ENCODE measurements at regions not wholly inside any gene's neighbourhood (a gene's known extent, or its start where the extent isn't known, plus 50 kb on each side); places are given as distances from the start of the nearest gene placed in this dataset.
"Not testable (repeated sequence)": the region's sequence is repeated elsewhere in the genome, so short reads cannot be mapped to it uniquely, and the experiment has no call there.

- 83% methylated on average over 1 of the region's 1 CpG for WGBS (ENCODE audit: insufficient coverage)
- DNase-seq: no peak
- H4K20me1 ChIP-seq (ENCODE audit: control insufficient read depth, insufficient read depth, low read length, poor library complexity, severe bottlenecking): no peaks in the 10 kb centered on the region
- intact Hi-C loops (cut with micrococcal nuclease): no loop called here
- no peak overlapping the region for H3K4me3 ChIP-seq (ENCODE audit: control extremely low read depth in 1 of 5, extremely low read depth in 1 of 5, insufficient read depth in 1 of 5, low read depth in 2 of 5, low read length in 4 of 5)
- no peak overlapping the region for H2AFZ ChIP-seq (ENCODE audit: insufficient read depth, low read depth, low read length, poor library complexity, severe bottlenecking)
- no peak overlapping the region for H3K4me2 ChIP-seq (replicated peaks; ENCODE audit: low read depth, low read length, poor library complexity, severe bottlenecking)
- Mint-ChIP-seq H3K4me3 (no peak overlapping the region), H3K9me3 (ENCODE audit: insufficient read depth) (peaks cover 5% of the 10 kb centered on the region), H3K27ac (no peak overlapping the region), H3K27me3 (no peaks in the 10 kb centered on the region), H3K4me1 (no peaks in the 10 kb centered on the region)
- no peaks in the 10 kb centered on the region for H3K4me1 ChIP-seq (ENCODE audit: control insufficient read depth in 2 of 2, insufficient read depth in 2 of 2, low read length in 2 of 2)
- CTCF ChIA-PET: no interaction called here
- ATAC-seq (ENCODE audit: low read depth): no peak
- no peaks in the 10 kb centered on the region for H3K36me3 ChIP-seq (replicated peaks in 1 of 2; ENCODE audit: control extremely low read depth in 1 of 2, control insufficient read depth in 1 of 2, extremely low read depth in 1 of 2, insufficient read depth in 2 of 2, low read length in 1 of 2)
- H3K79me2 ChIP-seq (ENCODE audit: control insufficient read depth, insufficient read depth, low read length): no peaks in the 10 kb centered on the region
- no peak for TF ChIP-seq EZH2 (IDR thresholded peaks at IDR 0.05; ENCODE audit: borderline replicate concordance, insufficient read depth, low read depth, low read length, poor library complexity, severe bottlenecking)
- H3K27me3 ChIP-seq (replicated peaks in 1 of 4; ENCODE audit: control extremely low read depth in 1 of 4, control insufficient read depth in 3 of 4, insufficient read depth in 4 of 4, low read length in 3 of 4): no peaks in the 10 kb centered on the region
- H3K9me3 ChIP-seq (ENCODE audit: control extremely low read depth in 1 of 3, control insufficient read depth in 2 of 3, insufficient read depth in 1 of 3, low read length in 2 of 3): peaks cover 0 to 5% (median 0%) of the 10 kb centered on the region in 3 donors
- H3K27ac ChIP-seq (ENCODE audit: low read length in 2 of 2): no peak overlapping the region
- POLR2A ChIA-PET: no interaction called here
- no peak overlapping the region for H3K9ac ChIP-seq (ENCODE audit: low read length)
Measured at GRCh38 chr20:54914995-54915394, 439.6 kb downstream of the DOK5 start.

GRCh38 chr20:54909702-54910101, 434.3 kb downstream of the DOK5 start:
- ChIA-PET POLR2A (no interaction called here), CTCF (no interaction called here)
- intact Hi-C loops (cut with micrococcal nuclease): no loop called here
- Mint-ChIP-seq H3K4me1 (no peaks in the 10 kb centered on the region), H3K9me3 (ENCODE audit: insufficient read depth) (peaks cover 8% of the 10 kb centered on the region), H3K27me3 (no peaks in the 10 kb centered on the region), H3K4me3 (no peak overlapping the region), H3K27ac (no peak overlapping the region)
- ATAC-seq (ENCODE audit: low read depth): no peak
- Histone ChIP-seq H3K27me3 (replicated peaks in 1 of 4; ENCODE audit: control extremely low read depth in 1 of 4, control insufficient read depth in 3 of 4, insufficient read depth in 4 of 4, low read length in 3 of 4) (no peaks in the 10 kb centered on the region), H4K20me1 (ENCODE audit: control insufficient read depth, insufficient read depth, low read length, poor library complexity, severe bottlenecking) (no peaks in the 10 kb centered on the region), H3K36me3 (replicated peaks in 1 of 2; ENCODE audit: control extremely low read depth in 1 of 2, control insufficient read depth in 1 of 2, extremely low read depth in 1 of 2, insufficient read depth in 2 of 2, low read length in 1 of 2) (no peaks in the 10 kb centered on the region), H3K79me2 (ENCODE audit: control insufficient read depth, insufficient read depth, low read length) (no peaks in the 10 kb centered on the region), H3K4me2 (replicated peaks; ENCODE audit: low read depth, low read length, poor library complexity, severe bottlenecking) (no peak overlapping the region), H3K9ac (ENCODE audit: low read length) (no peak overlapping the region), H3K4me3 (ENCODE audit: control extremely low read depth in 1 of 5, extremely low read depth in 1 of 5, insufficient read depth in 1 of 5, low read depth in 2 of 5, low read length in 4 of 5) (no peak overlapping the region), H3K27ac (ENCODE audit: low read length in 2 of 2) (no peak overlapping the region), H3K9me3 (ENCODE audit: control extremely low read depth in 1 of 3, control insufficient read depth in 2 of 3, insufficient read depth in 1 of 3, low read length in 2 of 3) (peaks cover 0 to 8% (median 2%) of the 10 kb centered on the region in 3 donors), H2AFZ (ENCODE audit: insufficient read depth, low read depth, low read length, poor library complexity, severe bottlenecking) (no peak overlapping the region), H3K4me1 (ENCODE audit: control insufficient read depth in 2 of 2, insufficient read depth in 2 of 2, low read length in 2 of 2) (no peaks in the 10 kb centered on the region)
- WGBS (ENCODE audit: insufficient coverage): no CpG with 5 or more reads among the region's 2 CpGs
- TF ChIP-seq EZH2 (IDR thresholded peaks at IDR 0.05; ENCODE audit: borderline replicate concordance, insufficient read depth, low read depth, low read length, poor library complexity, severe bottlenecking) (no peak), CTCF (IDR thresholded peaks at IDR 0.05) (no peak)
- no peak for DNase-seq

- H4K20me1 ChIP-seq (ENCODE audit: control insufficient read depth, insufficient read depth, low read length, poor library complexity, severe bottlenecking); H3K4me3 ChIP-seq (ENCODE audit: control extremely low read depth in 1 of 5, extremely low read depth in 1 of 5, insufficient read depth in 1 of 5, low read depth in 2 of 5, low read length in 4 of 5); H3K36me3 ChIP-seq (replicated peaks in 1 of 2; ENCODE audit: control extremely low read depth in 1 of 2, control insufficient read depth in 1 of 2, extremely low read depth in 1 of 2, insufficient read depth in 2 of 2, low read length in 1 of 2); intact Hi-C loops (cut with micrococcal nuclease); H3K4me2 ChIP-seq (replicated peaks; ENCODE audit: low read depth, low read length, poor library complexity, severe bottlenecking); H2AFZ ChIP-seq (ENCODE audit: insufficient read depth, low read depth, low read length, poor library complexity, severe bottlenecking); CTCF ChIA-PET; H3K79me2 ChIP-seq (ENCODE audit: control insufficient read depth, insufficient read depth, low read length); H3K4me1 Mint-ChIP-seq; H3K9ac ChIP-seq (ENCODE audit: low read length); H3K27ac ChIP-seq (ENCODE audit: low read length in 2 of 2); POLR2A ChIA-PET; H3K27me3 ChIP-seq (replicated peaks in 1 of 4; ENCODE audit: control extremely low read depth in 1 of 4, control insufficient read depth in 3 of 4, insufficient read depth in 4 of 4, low read length in 3 of 4); H3K4me3 Mint-ChIP-seq; H3K27me3 Mint-ChIP-seq; H3K4me1 ChIP-seq (ENCODE audit: control insufficient read depth in 2 of 2, insufficient read depth in 2 of 2, low read length in 2 of 2); DNase-seq; ATAC-seq (ENCODE audit: low read depth); H3K9me3 ChIP-seq (ENCODE audit: control extremely low read depth in 1 of 3, control insufficient read depth in 2 of 3, insufficient read depth in 1 of 3, low read length in 2 of 3); H3K27ac Mint-ChIP-seq: not testable (repeated sequence)
- no CpG with 5 or more reads among the region's 6 CpGs for WGBS (ENCODE audit: insufficient coverage)
- H3K9me3 Mint-ChIP-seq (ENCODE audit: insufficient read depth): peaks cover 11% of the 10 kb centered on the region
Measured at GRCh38 chr20:54906134-54906533, 430.7 kb downstream of the DOK5 start.
